ENCODE measurements at regions not wholly inside any gene's neighbourhood (a gene's known extent, or its start where the extent isn't known, plus 50 kb on each side); places are given as distances from the start of the nearest gene placed in this dataset.

DNA sequence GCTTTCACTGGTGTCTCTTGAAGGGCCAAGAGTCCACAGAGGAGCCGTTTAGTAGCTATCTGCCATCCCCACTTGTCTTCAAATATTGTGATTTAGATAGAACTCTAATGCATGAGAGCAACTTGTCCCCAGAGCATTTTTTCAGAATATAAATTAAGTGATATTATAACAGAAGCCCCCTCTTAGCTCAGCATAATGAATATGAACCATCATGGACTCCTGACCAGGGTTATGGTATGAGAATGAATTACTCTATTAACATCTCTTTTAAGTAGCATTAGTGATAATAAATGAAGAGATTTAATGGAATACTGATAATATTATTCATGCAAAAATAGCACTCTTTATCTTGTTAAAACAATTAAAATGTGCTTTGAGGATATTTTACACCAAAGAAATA is 709.6 kb downstream of the GALR1 start:
- TF ChIP-seq POLR2AphosphoS5 (IDR thresholded peaks at IDR 0.05; ENCODE audit: low read depth, low read length) (no peak), POLR2A (IDR thresholded peaks at IDR 0.05; ENCODE audit: low read depth, low read length) (no peak)

All from GM12892 (cell line).